ENCODE measurements at regions not wholly inside any gene's neighbourhood (a gene's known extent, or its start where the extent isn't known, plus 50 kb on each side); places are given as distances from the start of the nearest gene placed in this dataset.

GRCh38 chr14:43316427-43316826, 1190.7 kb downstream of the FSCB start:
- WGBS, 2 donors (ENCODE audit: low coverage in 1 of 2), result 33 to 76% methylated on average over 2 of the region's 2 CpGs

GRCh38 chr14:43313719-43314118, 1193.4 kb downstream of the FSCB start:
- no peak for ATAC-seq
- 86 to 88% methylated on average over 1 of the region's 1 CpG for WGBS, 2 donors (ENCODE audit: low coverage in 1 of 2)
- no peak overlapping the region for H3K4me3 ChIP-seq
- no peaks in the 10 kb centered on the region for H3K27me3 ChIP-seq
- no peak overlapping the region for H3K27ac ChIP-seq
- no peaks in the 10 kb centered on the region for H3K36me3 ChIP-seq
- H3K4me1 ChIP-seq, result no peaks in the 10 kb centered on the region
- no peak for TF ChIP-seq POLR2A (IDR thresholded peaks at IDR 0.05)
- TF ChIP-seq POLR2AphosphoS5 (IDR thresholded peaks at IDR 0.05), result no peak
- TF ChIP-seq, protein P1, sequence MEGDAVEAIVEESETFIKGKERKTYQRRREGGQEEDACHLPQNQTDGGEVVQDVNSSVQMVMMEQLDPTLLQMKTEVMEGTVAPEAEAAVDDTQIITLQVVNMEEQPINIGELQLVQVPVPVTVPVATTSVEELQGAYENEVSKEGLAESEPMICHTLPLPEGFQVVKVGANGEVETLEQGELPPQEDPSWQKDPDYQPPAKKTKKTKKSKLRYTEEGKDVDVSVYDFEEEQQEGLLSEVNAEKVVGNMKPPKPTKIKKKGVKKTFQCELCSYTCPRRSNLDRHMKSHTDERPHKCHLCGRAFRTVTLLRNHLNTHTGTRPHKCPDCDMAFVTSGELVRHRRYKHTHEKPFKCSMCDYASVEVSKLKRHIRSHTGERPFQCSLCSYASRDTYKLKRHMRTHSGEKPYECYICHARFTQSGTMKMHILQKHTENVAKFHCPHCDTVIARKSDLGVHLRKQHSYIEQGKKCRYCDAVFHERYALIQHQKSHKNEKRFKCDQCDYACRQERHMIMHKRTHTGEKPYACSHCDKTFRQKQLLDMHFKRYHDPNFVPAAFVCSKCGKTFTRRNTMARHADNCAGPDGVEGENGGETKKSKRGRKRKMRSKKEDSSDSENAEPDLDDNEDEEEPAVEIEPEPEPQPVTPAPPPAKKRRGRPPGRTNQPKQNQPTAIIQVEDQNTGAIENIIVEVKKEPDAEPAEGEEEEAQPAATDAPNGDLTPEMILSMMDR (IDR thresholded peaks at IDR 0.05), result no peak
- no peak for TF ChIP-seq EP300 (IDR thresholded peaks at IDR 0.05)
- H3K9me3 ChIP-seq, result no peaks in the 10 kb centered on the region

More at GRCh38 chr14:43316427-43316826, 1190.7 kb downstream of the FSCB start:
- H3K27me3 ChIP-seq, result no peaks in the 10 kb centered on the region
- H3K27ac ChIP-seq, result no peak overlapping the region
- H3K9me3 ChIP-seq, result no peaks in the 10 kb centered on the region
- no peak overlapping the region for H3K4me3 ChIP-seq
- no peaks in the 10 kb centered on the region for H3K36me3 ChIP-seq
- H3K4me1 ChIP-seq, result no peaks in the 10 kb centered on the region
- no peak for ATAC-seq
- TF ChIP-seq, protein P1 (IDR thresholded peaks at IDR 0.05), result no peak
- TF ChIP-seq POLR2A (IDR thresholded peaks at IDR 0.05), result no peak
- no peak for TF ChIP-seq EP300 (IDR thresholded peaks at IDR 0.05)
- no peak for TF ChIP-seq POLR2AphosphoS5 (IDR thresholded peaks at IDR 0.05)

GRCh38 chr14:43308421-43309110, 1198.5 kb downstream of the FSCB start:
- Histone ChIP-seq H3K4me1 (no peaks in the 10 kb centered on the region), H3K9me3 (no peaks in the 10 kb centered on the region), H3K36me3 (no peaks in the 10 kb centered on the region), H3K27ac (no peak overlapping the region), H3K4me3 (no peak overlapping the region), H3K27me3 (no peaks in the 10 kb centered on the region)
- WGBS, 2 donors (ENCODE audit: low coverage in 1 of 2), result 60 to 61% methylated on average over 3 of the region's 3 CpGs
- TF ChIP-seq, protein P1 (IDR thresholded peaks at IDR 0.05), result no peak
- TF ChIP-seq POLR2AphosphoS5 (IDR thresholded peaks at IDR 0.05) (no peak), POLR2A (IDR thresholded peaks at IDR 0.05) (no peak), EP300 (IDR thresholded peaks at IDR 0.05) (no peak)
- ATAC-seq, result no peak

- Histone ChIP-seq H3K9me3 (no peaks in the 10 kb centered on the region), H3K27me3 (no peaks in the 10 kb centered on the region), H3K36me3 (no peaks in the 10 kb centered on the region), H3K4me3 (no peak overlapping the region), H3K4me1 (no peaks in the 10 kb centered on the region), H3K27ac (no peak overlapping the region)
- WGBS, 2 donors (ENCODE audit: low coverage in 1 of 2), result 50 to 78% methylated on average over 1 of the region's 1 CpG
- ATAC-seq, result no peak
- TF ChIP-seq, protein P1 (IDR thresholded peaks at IDR 0.05), result no peak
- TF ChIP-seq EP300 (IDR thresholded peaks at IDR 0.05) (no peak), POLR2A (IDR thresholded peaks at IDR 0.05) (no peak), POLR2AphosphoS5 (IDR thresholded peaks at IDR 0.05) (no peak)
Observed at GRCh38 chr14:43307836-43308235, 1199.2 kb downstream of the FSCB start.

GRCh38 chr14:43306053-43306452, 1201.0 kb downstream of the FSCB start:
- WGBS, 2 donors (ENCODE audit: low coverage in 1 of 2), result 85% methylated on average over 2 of the region's 2 CpGs

More at GRCh38 chr14:43306053-43306452, 1201.0 kb downstream of the FSCB start:
- H3K4me3 ChIP-seq, result no peak overlapping the region
- no peak overlapping the region for H3K27ac ChIP-seq
- H3K27me3 ChIP-seq, result no peaks in the 10 kb centered on the region
- H3K4me1 ChIP-seq, result no peaks in the 10 kb centered on the region
- no peak for ATAC-seq
- TF ChIP-seq EP300 (IDR thresholded peaks at IDR 0.05) (no peak), POLR2A (IDR thresholded peaks at IDR 0.05) (no peak), POLR2AphosphoS5 (IDR thresholded peaks at IDR 0.05) (no peak)
- TF ChIP-seq, protein P1 (IDR thresholded peaks at IDR 0.05), result no peak
- no peaks in the 10 kb centered on the region for H3K9me3 ChIP-seq
- no peaks in the 10 kb centered on the region for H3K36me3 ChIP-seq

Data from gastroesophageal sphincter (tissue), 4 donors.